RWPE2 (cell line): ENCODE measurements at regions not wholly inside any gene's neighbourhood (a gene's known extent, or its start where the extent isn't known, plus 50 kb on each side); places are given as distances from the start of the nearest gene placed in this dataset.
A peak's percentile ranks its signal among the peaks of the same experiment; 100 is the strongest.

Experiments
- ATAC-seq: fragments of 200-7000 bp; cut with Tn5 transposase; 3 replicates; pipeline ENCODE4 v1.9.1; 2021; ENCODE audit warnings: low read depth
- DNase-seq: peaks from one replicate; pipeline ENCODE4 v3.0.0-alpha.2; 2020; ENCODE audit warnings: low spot score
- H3K27ac ChIP-seq: fragments of 450-650 bp; 2 replicates; pipeline ENCODE4 v1.5.1; 2017; ENCODE audit warnings: mild to moderate bottlenecking; ENCODE audit not compliant: poor library complexity, severe bottlenecking
- H3K27me3 ChIP-seq: fragments of 250-450 bp; sonication (Bioruptor Pico); 2 replicates; pipeline ENCODE4 v1.5.1; 2021; ENCODE audit warnings: mild to moderate bottlenecking, moderate library complexity; ENCODE audit not compliant: insufficient read depth, poor library complexity, severe bottlenecking
- H3K36me3 ChIP-seq: fragments of 250-450 bp; sonication (Bioruptor Pico); 2 replicates; pipeline ENCODE4 v1.5.1; 2020; ENCODE audit warnings: low read depth, mild to moderate bottlenecking, moderate library complexity
- H3K4me1 ChIP-seq: fragments of 250-450 bp; sonication (Bioruptor Pico); 2 replicates; pipeline ENCODE4 v1.5.1; 2021; ENCODE audit warnings: mild to moderate bottlenecking, moderate library complexity; ENCODE audit not compliant: insufficient read depth, poor library complexity, severe bottlenecking
- H3K4me3 ChIP-seq: fragments of 250-450 bp; sonication (Bioruptor Pico); 2 replicates; pipeline ENCODE4 v1.5.1; 2021; ENCODE audit warnings: mild to moderate bottlenecking, moderate library complexity; ENCODE audit not compliant: severe bottlenecking
- H3K9me3 ChIP-seq: fragments of 250-450 bp; sonication (Bioruptor Pico); 2 replicates; pipeline ENCODE4 v1.5.1; 2021; ENCODE audit warnings: mild to moderate bottlenecking, moderate library complexity; ENCODE audit not compliant: severe bottlenecking
- CTCF ChIP-seq: fragments of 450-650 bp; IDR thresholded peaks from one replicate; pipeline ENCODE4 v1.5.1; 2017; ENCODE audit warnings: mild to moderate bottlenecking, moderate library complexity; ENCODE audit not compliant: poor library complexity, severe bottlenecking

GRCh38 chr11:122175306-122175705 is 59.3 kb upstream of the BLID start:
- H3K36me3 ChIP-seq: peaks cover 94% of the 10 kb centered on the region
- no peak overlapping the region for H3K4me3 ChIP-seq
- TF ChIP-seq CTCF: no peak
- H3K9me3 ChIP-seq: no peaks in the 10 kb centered on the region
- H3K27me3 ChIP-seq: no peaks in the 10 kb centered on the region
- H3K27ac ChIP-seq: peak overlapping the region; percentile 99
- ATAC-seq (no peak), DNase-seq (no peak)
- peaks cover 59% of the 10 kb centered on the region for H3K4me1 ChIP-seq

GRCh38 chr11:122173587-122173986 is 57.6 kb upstream of the BLID start:
- no peak for ATAC-seq
- no peak for DNase-seq
- Histone ChIP-seq H3K36me3 (peaks cover 95% of the 10 kb centered on the region), H3K27ac (peak overlapping the region; percentile 99), H3K4me1 (peaks cover 75% of the 10 kb centered on the region), H3K27me3 (no peaks in the 10 kb centered on the region), H3K4me3 (no peak overlapping the region), H3K9me3 (no peaks in the 10 kb centered on the region)
- TF ChIP-seq CTCF: no peak

GRCh38 chr11:122173074-122173450 is 57.0 kb upstream of the BLID start:
- Histone ChIP-seq H3K9me3 (no peaks in the 10 kb centered on the region), H3K4me1 (peaks cover 80% of the 10 kb centered on the region), H3K27me3 (no peaks in the 10 kb centered on the region), H3K36me3 (peaks cover 93% of the 10 kb centered on the region), H3K4me3 (no peak overlapping the region), H3K27ac (peak overlapping the region; percentile 99)
- ATAC-seq (no peak), DNase-seq (no peak)
- no peak for TF ChIP-seq CTCF

- ATAC-seq (no peak), DNase-seq (no peak)
- TF ChIP-seq CTCF: no peak
- H3K27me3 ChIP-seq: no peaks in the 10 kb centered on the region
- H3K27ac ChIP-seq: peak overlapping the region; percentile 99
- H3K9me3 ChIP-seq: no peaks in the 10 kb centered on the region
- H3K36me3 ChIP-seq: peaks cover 92% of the 10 kb centered on the region
- no peak overlapping the region for H3K4me3 ChIP-seq
- peaks cover 80% of the 10 kb centered on the region for H3K4me1 ChIP-seq
Observed at GRCh38 chr11:122172352-122173073, 56.5 kb upstream of the BLID start.

- no peak for TF ChIP-seq CTCF
- Histone ChIP-seq H3K9me3 (no peaks in the 10 kb centered on the region), H3K27ac (peak overlapping the region; percentile 99), H3K27me3 (no peaks in the 10 kb centered on the region), H3K36me3 (peaks cover 89% of the 10 kb centered on the region), H3K4me3 (no peak overlapping the region), H3K4me1 (peaks cover 78% of the 10 kb centered on the region)
- ATAC-seq: peak; percentile 72
- DNase-seq: no peak
Observed at GRCh38 chr11:122170815-122171475, 54.9 kb upstream of the BLID start.
